IPS-NIHi7 (cell line): ENCODE measurements at regions not wholly inside any gene's neighbourhood (a gene's known extent, or its start where the extent isn't known, plus 50 kb on each side); places are given as distances from the start of the nearest gene placed in this dataset.

Experiments
- DNase-seq: peaks from one replicate; pipeline ENCODE4 v3.0.0; 2012; ENCODE audit warnings: mixed read lengths; ENCODE audit errors: extremely low spot score

GRCh38 chr6:25012657-25013056 is 76.9 kb upstream of the RIPOR2 start:
- no peak for DNase-seq

GRCh38 chr6:25013246-25013645 is 77.5 kb upstream of the RIPOR2 start:
- DNase-seq: peak; percentile 35

GRCh38 chr6:25014369-25014768 is 78.6 kb upstream of the RIPOR2 start:
- DNase-seq: no peak

GRCh38 chr6:25014791-25015560 is 79.2 kb upstream of the RIPOR2 start:
- DNase-seq: no peak

DNA sequence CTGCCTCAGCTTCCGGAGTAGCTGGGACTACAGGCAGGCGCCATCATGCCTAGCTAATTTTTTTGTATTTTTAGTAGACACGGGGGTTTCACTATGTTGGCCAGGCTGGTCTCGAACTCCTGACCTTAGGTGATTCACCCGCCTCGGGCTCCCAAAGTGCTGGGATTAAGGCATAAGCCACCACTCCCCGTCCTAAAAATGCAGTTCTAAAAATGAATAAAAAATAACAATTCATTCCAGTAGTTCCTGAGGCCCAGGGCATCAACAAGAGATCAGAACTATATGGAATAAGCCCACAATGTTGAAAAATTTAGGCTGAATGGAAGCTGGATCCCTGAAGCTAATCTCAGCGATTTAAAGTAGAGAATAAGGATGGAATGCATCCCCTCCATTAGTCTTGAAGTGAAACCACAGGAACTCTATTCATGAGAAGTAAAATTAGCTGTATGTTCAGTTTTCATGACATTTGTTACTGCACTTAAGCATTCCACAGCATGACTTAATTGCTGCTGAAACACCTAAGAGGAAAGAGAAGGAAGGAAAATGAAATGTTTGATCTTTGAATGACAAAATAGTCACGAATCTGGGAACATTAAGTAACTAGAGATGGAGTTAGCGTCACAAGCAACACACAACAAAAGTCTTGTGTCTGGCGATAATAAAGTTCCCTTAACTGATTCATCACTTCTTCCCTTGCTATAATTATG is 80.4 kb upstream of the RIPOR2 start:
- DNase-seq: no peak

DNA sequence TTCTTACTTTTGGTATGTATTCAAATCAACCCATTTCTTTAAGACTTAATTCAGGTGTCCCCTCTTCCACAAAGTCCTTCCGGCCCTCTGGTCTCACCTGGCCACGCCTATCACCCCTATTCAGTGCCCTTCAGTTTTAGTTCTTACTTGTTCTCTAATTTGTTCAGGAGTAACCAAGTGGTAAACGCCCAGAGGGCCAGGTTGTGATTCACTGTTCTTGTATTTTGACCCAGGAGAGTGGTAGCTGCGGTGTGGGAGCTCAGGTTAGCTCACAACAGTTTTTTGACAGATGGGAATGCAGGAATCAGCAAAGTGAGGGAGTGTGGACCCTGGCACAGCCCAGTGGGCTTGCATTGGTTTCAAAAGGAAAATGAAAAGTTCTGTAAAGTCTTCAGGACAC is 81.7 kb upstream of the RIPOR2 start:
- no peak for DNase-seq

GRCh38 chr6:25017932-25018567 is 82.3 kb upstream of the RIPOR2 start:
- DNase-seq: peak; percentile 79

DNA sequence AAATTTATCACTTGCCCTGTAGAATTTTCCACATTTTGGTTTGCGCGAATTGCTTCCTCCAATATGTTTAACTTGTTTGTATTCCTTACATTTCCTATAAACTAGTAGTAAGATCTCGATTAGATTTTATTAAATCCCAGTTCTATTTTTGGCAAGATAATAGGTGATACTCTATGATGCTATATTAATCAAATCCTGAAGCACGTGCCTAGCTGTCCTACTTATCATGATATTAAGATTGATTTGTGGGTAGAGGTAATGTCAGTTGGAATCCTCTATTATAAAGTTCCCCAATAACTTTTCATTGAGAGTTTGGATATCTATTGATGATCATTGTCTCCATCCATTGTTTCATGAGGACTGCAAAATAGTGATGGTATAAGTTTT is 82.8 kb upstream of the RIPOR2 start:
- no peak for DNase-seq

GRCh38 chr6:25022140-25022553 is 86.4 kb upstream of the RIPOR2 start:
- no peak for DNase-seq

DNA sequence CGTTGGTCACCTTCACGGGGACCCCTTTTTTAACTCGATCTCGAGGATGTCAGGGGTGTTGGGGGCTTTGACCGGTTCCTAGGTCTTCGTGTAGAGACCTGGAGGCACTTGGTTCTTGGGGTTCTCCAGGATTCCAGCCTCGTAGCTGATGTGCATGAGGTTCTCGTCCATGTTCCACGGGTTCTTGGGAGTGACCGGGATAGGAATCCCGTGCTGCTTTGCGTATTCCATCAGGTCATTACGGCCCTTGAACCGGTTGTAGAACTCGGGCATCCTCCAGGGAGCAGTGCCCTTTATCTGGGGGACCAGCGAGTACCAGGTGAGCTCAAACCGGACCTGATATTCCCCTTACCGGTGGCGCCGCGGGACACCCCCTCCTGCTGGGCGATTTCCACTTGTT is 88.0 kb upstream of the RIPOR2 start:
- no peak for DNase-seq

GRCh38 chr6:25024821-25025220 is 89.1 kb upstream of the RIPOR2 start:
- no peak for DNase-seq

DNA sequence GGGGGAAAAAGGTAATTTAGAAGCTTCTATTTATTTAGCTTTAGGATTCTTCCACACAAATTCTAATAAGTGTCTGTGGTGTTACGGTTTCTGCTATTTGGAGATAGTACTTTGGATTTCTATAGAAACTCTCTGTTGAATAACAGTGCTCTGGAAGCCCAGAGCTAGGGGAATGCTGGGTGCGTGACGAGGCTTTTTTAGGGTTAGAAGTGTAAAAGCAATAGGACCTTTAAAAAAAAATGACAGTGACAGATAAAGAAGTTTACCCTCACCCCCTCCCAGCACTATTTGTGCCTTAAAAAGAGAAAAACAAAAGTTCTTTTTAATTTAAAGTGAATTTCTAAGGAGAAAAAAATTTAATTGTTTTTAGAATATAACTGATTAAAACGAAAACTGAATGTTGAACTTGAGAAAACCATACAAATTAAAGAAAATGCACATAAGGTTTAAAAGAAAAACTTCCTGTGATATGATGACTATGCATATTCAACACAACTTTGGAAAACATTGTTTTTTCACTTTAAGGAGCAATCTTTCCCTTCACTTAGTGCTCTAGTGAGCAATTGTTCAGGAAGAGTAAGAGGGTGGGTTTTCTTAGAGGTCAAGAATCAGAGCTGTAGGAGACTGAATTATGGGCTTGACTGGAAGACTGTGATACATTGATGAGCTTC is 89.6 kb upstream of the RIPOR2 start:
- no peak for DNase-seq

- no peak for DNase-seq
Measured at GRCh38 chr6:25025919-25026301, 90.2 kb upstream of the RIPOR2 start.

DNA sequence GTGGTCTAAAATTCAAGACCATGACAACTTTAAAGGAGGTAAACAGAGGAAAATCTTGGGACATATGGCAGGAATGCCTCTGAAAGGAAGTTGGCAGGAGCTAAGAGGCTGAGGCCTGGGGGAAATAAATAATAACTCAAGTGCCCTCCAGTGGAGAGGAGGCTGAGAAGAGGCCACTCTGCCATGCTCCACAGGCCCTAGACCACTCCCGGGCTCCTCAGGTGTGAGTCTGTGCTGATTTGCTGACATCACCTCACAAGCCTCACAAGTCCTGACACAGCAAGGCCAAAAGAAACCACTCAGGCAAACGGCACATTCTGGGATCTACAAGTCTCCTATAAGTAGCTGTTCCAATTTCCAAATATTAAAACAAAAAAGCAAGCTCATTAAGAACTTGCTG is 91.0 kb upstream of the RIPOR2 start:
- no peak for DNase-seq

DNA sequence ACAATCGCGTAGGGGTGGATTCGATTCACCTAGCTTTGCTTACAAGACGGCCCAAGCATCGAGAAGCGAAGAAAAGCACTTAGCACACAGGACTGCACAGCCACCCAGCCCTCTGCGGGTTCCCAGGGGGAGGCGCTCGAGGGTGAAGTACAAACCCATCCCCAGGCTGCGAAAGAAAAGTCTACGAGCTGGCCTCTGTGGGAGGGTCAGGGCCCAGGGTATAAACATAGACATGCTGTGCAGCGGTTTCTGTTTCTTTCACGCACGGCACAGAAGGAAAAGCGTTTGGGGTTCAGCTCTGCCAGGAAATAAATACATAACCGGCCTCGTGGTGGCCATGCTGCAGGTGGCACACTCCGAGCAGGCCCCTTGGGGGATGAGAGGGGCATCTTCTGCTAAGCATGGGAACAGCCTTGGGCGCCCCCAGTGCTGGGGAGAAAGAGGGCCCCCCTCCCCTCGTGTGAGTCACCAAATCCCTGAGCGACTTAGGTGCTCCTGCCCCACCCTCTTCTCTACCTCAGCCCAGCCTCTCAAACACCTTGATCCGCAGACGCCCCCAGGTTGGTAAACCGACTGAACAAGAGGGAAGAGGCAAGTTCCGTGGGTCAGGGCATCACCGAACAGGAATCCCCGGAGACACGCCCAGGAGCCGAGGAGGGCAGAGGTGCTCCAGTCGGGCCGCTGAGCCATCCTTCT is 91.6 kb upstream of the RIPOR2 start:
- peak; percentile 45 for DNase-seq

- DNase-seq: no peak
Measured at GRCh38 chr6:25028328-25028727, 92.6 kb upstream of the RIPOR2 start.

DNA sequence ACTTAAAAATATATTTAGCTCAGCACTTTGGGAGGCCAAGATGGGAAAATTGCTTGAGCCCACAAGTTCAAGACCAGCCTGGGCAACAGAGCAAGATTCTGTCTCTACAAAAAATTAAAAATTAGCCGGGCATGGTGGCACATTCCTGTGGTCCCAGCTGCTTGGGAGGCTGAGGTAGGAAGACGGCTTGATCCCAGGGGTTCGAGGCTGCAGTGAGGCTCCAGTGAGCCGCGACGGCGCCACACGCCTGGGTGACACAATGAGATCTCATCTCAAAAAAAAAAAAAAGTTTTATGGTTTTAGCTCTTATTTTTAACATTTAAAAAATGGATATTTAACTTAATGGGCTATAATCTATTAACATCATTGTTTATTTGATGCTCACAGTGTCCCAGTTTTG is 97.2 kb upstream of the RIPOR2 start:
- DNase-seq: no peak

GRCh38 chr6:25034431-25034921 is 98.7 kb upstream of the RIPOR2 start:
- DNase-seq: no peak

- DNase-seq: no peak
Measured at GRCh38 chr6:25035174-25035511, 99.4 kb upstream of the RIPOR2 start.

DNA sequence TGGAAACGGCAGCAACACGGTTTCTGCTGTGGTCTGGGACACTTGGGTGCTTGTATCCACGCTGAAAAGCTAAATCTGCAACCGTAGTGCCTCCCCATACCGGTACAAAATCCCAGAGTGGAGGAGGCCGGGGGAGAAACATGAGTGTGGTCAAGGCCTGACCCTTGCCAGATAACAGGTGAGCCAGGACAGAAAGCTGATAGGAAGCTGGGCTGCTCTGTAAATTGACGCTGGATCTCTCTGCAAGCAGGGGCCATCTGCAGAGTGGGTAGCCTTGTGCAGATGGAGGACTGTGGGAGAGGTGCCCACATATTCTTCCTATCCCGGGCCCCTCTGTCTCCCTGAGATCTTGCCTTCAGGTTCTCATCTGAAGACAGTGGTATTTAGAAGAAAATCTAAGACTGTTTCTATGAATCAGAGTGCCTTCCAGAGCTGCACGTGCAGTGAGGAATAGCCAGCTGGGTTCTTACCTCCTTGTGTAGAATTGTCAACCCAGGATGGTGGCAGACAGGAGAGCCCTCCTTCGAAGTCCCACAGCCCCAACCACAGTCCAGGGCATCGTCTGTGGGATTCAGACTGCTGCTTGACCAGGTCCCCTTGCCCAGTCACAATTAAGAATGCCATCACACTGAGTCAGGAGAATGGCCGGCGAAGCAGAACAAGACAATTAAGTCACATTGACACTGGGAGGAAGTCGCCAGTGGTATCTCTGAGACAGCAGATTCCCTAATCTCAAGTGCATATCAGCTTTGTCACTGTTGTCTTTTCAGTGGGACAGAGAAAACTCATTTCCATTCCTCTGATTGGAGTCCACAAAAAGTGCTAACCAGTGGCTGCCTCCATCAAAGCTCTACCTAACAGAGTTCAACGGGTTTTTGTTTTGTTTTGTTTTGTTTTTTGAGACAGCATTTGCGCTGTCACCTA is 100.0 kb upstream of the RIPOR2 start:
- DNase-seq: no peak

- no peak for DNase-seq
Measured at GRCh38 chr6:25036461-25036860, 100.7 kb upstream of the RIPOR2 start.
